ENCODE measurements at regions not wholly inside any gene's neighbourhood (a gene's known extent, or its start where the extent isn't known, plus 50 kb on each side); places are given as distances from the start of the nearest gene placed in this dataset.

GRCh38 chrX:103155201-103155600 lies 59.7 kb upstream of the BEX4 start:
- TF ChIP-seq CTCF (IDR thresholded peaks at IDR 0.05) (no peak), POLR2A (IDR thresholded peaks at IDR 0.05) (no peak)

All from upper lobe of left lung (tissue), 4 donors.